ENCODE measurements at regions not wholly inside any gene's neighbourhood (a gene's known extent, or its start where the extent isn't known, plus 50 kb on each side); places are given as distances from the start of the nearest gene placed in this dataset.

DNA sequence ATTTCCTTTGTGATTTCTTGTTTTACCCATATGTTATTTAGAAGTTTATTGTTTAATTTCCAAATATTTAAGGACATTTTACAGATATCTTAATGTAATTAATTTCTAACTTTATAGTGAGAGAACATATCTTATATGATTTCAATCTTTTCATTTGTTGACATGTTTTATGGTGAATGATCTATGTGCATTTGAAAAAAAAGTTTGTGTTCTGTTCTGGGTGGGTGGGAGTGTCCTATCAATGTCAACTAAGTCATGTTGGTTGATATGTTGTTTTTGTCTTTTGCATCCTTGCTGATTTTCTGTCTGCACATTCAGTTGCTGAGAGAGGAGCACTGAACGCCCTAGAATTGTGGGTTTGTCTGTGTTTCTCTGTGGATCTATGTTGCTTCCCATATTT is 50.3 kb upstream of the CBFA2T3 start:
- no peak for DNase-seq

GRCh38 chr16:89031715-89032659 is 55.0 kb upstream of the CBFA2T3 start:
- peak; percentile 51 for DNase-seq

GRCh38 chr16:89033304-89033703 is 56.3 kb upstream of the CBFA2T3 start:
- DNase-seq = no peak

DNA sequence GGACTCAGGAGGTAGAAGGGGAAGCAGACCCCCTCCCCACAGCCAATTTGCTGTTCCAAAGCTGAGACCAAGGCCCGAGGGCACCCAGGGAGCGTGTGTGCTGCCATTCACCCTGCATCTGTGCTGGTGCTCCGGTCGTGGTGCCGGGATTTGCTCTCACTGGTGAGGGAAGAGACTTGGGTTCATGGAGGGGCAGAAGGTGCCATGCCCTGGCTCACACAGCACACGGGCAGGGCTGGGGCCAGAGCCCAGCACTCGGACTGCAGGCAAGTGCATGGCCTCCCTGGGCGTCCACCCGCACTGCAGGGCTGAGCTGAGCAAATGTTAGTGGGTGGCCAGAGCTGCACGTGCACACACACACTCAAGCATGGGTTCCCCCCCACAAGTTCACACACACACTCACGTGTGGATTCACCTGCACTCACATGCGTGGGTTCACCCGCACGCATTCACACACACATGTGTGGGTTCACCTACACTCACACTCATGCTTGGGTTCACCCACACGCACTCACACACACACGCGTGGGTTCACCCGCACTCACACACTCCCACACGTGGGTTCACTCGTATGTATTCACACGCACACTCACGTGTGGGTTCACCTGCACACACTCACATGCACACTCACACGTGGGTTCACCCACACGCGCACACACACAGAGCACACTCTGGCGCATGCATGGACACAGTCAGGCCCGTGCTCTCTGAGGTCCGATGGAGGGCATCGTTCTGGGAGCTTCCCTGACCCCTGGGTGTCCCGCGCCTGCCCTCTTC is 57.0 kb upstream of the CBFA2T3 start:
- DNase-seq = no peak

GRCh38 chr16:89034573-89034961 is 57.6 kb upstream of the CBFA2T3 start:
- no peak for DNase-seq

DNA sequence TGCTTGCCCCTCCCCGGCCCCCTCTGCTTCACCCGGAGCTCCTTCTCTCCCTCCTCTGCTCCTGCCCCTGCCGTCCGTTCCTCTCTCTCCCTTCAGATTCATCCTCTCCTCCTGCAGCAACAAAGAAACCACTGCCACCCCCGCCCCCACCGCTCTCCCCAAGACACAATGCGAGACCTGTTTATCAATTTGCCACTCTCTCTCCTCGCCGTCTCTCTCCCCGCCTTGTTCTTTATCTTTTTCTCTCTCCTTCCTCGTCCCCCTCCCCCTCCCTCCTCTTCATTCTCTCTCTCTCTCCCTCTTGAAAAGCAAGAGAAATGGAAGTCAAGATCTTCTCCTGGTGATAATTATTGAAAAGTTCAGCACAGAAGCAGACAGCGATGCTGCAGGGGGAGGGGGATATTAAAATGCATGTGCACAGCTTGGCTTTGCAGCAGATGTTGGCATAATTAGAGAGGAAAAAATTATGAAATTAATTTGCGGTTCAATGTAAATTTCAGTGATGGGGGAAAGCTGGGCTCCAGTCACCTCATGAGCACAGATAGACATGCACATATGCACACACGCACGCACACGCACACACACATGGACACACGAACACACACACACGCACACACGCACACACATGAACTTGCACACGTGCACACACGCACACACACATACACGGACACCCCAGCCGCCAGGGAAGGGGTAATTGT is 58.1 kb upstream of the CBFA2T3 start:
- DNase-seq = no peak

DNA sequence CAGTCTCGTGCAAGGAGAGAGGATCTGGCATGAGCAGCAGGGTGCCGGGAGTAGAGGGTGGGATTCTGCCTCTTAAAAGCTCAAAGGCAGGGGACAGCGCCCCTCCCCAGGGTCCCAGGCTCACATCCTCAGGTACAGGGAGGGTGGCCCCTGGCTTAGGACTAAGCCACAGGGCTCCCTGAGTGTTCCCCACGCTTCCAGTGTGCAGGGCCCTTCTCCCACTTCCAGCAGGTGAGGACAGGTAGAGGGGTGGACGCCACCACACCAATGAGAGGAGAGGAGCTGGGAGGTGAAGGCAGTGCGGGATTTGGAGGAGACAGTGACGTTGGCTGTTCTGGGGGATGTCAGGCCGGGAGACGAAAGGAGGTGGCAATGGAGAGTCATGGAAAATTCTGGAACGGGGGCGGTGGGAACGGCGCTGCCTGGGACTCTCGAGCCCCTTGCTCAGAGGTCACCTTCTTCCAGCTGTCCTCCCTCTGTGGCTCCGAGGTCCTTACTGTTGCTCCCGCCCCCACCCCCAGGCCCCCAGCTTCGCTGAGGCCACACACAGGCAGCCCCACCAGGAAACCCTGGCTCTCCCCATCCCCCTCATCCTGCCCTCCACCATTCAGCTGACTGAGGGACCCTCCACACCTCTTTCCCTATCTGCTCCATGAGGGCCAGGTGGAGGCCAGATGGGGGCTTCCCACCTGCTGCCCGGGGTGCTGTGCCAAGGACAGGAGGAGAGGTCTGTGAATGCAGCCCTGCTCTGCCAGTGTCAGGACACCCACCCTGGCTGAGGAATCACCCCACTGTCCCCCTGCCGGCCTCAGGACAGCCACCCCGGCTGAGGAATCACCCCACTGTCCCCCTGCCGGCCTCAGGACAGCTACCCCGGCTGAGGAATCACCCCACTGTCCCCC is 57.7 kb upstream of the ACSF3 start:
- no peak for DNase-seq

GRCh38 chr16:89036776-89037175 is 56.9 kb upstream of the ACSF3 start:
- no peak for DNase-seq

- DNase-seq = no peak
Observed at GRCh38 chr16:89037261-89038152, 56.1 kb upstream of the ACSF3 start.

- no peak for DNase-seq
Observed at GRCh38 chr16:89038221-89038721, 55.4 kb upstream of the ACSF3 start.

GRCh38 chr16:89038811-89039735 is 54.6 kb upstream of the ACSF3 start:
- no peak for DNase-seq

DNA sequence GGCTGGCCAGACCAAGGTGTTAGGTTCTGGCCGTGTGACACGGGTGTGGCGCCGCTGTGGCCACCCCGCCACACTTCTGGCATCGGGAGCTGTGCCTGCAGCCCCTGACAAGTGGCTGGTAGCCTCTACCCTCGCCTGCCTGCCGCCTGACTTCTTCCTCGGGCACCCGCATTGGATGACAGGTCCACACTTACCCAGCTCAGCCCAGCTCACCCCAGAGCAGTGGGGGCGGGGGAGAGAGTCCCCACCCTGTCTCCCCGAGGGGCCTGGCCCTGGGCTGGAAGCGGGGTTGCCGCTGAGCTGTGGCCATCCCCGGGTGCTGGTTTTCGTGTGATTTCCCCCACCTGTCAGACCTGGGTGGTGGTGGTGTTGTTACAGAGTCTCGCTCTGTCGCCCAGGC is 53.9 kb upstream of the ACSF3 start:
- no peak for DNase-seq

- DNase-seq = no peak
Observed at GRCh38 chr16:89040391-89040790, 53.3 kb upstream of the ACSF3 start.

GRCh38 chr16:89040861-89041570 is 52.6 kb upstream of the ACSF3 start:
- no peak for DNase-seq

DNA sequence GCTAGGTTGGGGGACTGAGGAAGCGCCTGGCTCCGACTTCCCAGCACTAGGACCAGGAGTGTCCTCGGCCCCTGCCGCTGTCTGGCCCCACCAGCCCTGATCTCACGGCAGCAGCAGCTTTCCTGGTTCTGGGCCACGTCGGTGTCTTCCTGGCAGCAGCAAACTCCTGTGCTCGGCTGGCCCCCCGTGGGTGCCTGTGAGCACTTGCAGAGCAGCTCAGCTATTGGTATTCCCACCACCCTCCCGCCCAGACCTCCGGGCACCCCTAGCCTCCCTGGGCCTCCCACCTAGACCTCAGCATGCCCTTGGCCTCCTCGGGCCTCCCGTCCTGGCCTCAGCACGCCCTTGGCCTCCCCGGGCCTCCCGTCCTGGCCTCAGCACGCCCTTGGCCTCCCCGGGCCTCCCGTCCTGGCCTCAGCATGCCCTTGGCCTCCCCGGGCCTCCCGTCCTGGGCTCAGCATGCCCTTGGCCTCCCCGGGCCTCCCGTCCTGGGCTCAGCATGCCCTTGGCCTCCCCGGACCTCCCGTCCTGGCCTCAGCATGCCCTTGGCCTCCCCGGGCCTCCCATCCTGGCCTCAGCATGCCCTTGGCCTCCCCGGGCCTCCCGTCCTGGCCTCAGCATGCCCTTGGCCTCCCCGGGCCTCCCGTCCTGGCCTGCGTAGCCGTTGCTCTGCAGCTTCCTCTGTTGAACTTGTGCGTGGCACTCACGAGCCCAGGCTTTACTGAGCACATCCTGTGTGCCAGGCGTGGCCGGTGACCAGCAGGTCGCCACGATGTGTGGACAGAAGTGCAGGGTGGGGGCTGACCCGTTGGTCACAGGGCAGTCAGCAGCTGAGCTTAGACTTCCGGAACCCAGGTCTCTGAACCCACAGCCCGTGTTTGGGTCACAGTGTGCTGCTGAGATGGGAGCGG is 51.8 kb upstream of the ACSF3 start:
- no peak for DNase-seq

DNA sequence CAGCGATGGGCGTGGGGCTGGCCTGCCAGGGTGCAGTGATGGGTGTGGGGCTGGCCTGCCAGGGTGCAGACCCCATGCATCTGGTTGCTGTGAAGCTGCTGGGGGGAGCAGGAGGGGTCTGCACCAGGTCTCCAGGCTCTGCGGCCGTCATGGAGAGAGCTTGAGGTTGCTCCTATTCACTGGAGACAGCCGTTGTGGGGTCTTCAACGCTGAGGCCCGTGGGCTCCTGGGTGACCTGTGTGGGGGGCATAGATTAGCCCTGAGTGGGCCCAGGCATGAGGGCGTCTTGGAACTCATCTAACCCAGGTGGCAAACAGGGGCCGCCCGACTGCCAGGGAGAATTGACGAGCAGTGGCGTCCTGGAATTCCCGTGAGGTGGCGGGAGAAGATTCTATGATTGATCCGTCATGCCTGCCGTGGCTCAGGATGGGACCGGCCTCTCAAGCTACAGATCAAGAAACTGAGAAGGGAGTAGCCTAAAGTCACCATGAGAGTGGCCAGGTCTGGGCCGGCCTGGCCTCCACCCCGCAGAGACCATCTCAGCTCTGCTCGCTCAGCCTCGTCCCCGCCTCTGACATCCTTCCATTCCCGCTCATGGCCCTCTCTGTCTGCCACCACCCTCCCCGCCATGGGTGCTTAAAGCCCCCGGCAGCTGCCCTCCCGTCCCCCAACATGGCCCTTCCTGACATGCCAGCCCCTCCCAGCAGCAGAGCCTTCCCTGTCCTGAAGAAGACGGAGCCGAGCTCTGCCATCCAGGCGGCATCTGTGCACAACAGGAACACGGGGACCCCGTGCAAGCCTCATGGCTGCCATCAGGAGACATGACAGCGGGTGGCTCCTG is 50.7 kb upstream of the ACSF3 start:
- DNase-seq = no peak

Measured in activated effector memory CD4-positive, alpha-beta T cell treated with Interleukin-2 at 50 U/mL for 16 hours (primary cell).